ENCODE measurements at regions not wholly inside any gene's neighbourhood (a gene's known extent, or its start where the extent isn't known, plus 50 kb on each side); places are given as distances from the start of the nearest gene placed in this dataset.
A peak's percentile ranks its signal among the peaks of the same experiment; 100 is the strongest.

- WGBS (ENCODE audit: missing lambda C conversion rate) = 90% methylated on average over 2 of the region's 2 CpGs
- DNase-seq (ENCODE audit: low read depth in 1 of 2, low spot score in 1 of 2) (no peak), ATAC-seq (no peak), FAIRE-seq (no peak)
- Histone ChIP-seq H3K4me2 (no peak overlapping the region), H3K4me1 (no peaks in the 10 kb centered on the region), H3K9me3 (no peaks in the 10 kb centered on the region), H3K4me3 (no peak overlapping the region), H3K27ac (no peak overlapping the region)
- CTCF ChIA-PET = no interaction called here
- POLR2A ChIA-PET = no interaction called here
- no peak for TF ChIP-seq KDM5A (IDR thresholded peaks at IDR 0.05)
- TF ChIP-seq MAFK (IDR thresholded peaks at IDR 0.05; ENCODE audit: partially characterized antibody) = peak; percentile 78
Observed at GRCh38 chr3:103589770-103590169, 1155.0 kb downstream of the ZPLD1 start.

GRCh38 chr3:103600844-103601243 lies 1166.0 kb downstream of the ZPLD1 start:
- Histone ChIP-seq H3K27ac (no peak overlapping the region), H3K9me3 (no peaks in the 10 kb centered on the region), H3K4me2 (no peak overlapping the region), H3K4me1 (no peaks in the 10 kb centered on the region), H3K4me3 (no peak overlapping the region)
- WGBS (ENCODE audit: missing lambda C conversion rate) = 0% methylated on average over 1 of the region's 1 CpG
- ATAC-seq (no peak), FAIRE-seq (no peak), DNase-seq (ENCODE audit: low read depth in 1 of 2, low spot score in 1 of 2) (no peak)
- CTCF ChIA-PET = no interaction called here
- POLR2A ChIA-PET = no interaction called here
- TF ChIP-seq EHF (CRISPR knock-in tag; IDR thresholded peaks at IDR 0.05) = no peak
- no peak for TF ChIP-seq HES2 (IDR thresholded peaks at IDR 0.05)
- TF ChIP-seq FOXS1 (CRISPR knock-in tag; IDR thresholded peaks at IDR 0.05) = no peak
- no peak for TF ChIP-seq KDM5A (IDR thresholded peaks at IDR 0.05)
- TF ChIP-seq USF2 (IDR thresholded peaks at IDR 0.05) = no peak
- TF ChIP-seq NFE2L2 (conservative IDR thresholded peaks at IDR 0.05; ENCODE audit: low read length) = no peak
- TF ChIP-seq CTCF (IDR thresholded peaks at IDR 0.05) = no peak
- TF ChIP-seq CBX2 (IDR thresholded peaks at IDR 0.05; ENCODE audit: borderline replicate concordance, low read depth) = no peak
- no peak for TF ChIP-seq HMGXB4 (CRISPR knock-in tag; IDR thresholded peaks at IDR 0.05; ENCODE audit: borderline replicate concordance)
- no peak for TF ChIP-seq BHLHE40 (IDR thresholded peaks at IDR 0.05; ENCODE audit: low read depth, low read length)
- TF ChIP-seq NPAS2 (CRISPR knock-in tag; IDR thresholded peaks at IDR 0.05; ENCODE audit: borderline replicate concordance) = no peak
- no peak for TF ChIP-seq RARB (CRISPR knock-in tag; IDR thresholded peaks at IDR 0.05)
- TF ChIP-seq ZC3H11A (IDR thresholded peaks at IDR 0.05) = no peak
- TF ChIP-seq ATOH8 (CRISPR knock-in tag; IDR thresholded peaks at IDR 0.05; ENCODE audit: low read depth) = no peak
- no peak for TF ChIP-seq SMC3 (IDR thresholded peaks at IDR 0.05)
- no peak for TF ChIP-seq CEBPB (IDR thresholded peaks at IDR 0.05)
- TF ChIP-seq HOXB13 (CRISPR knock-in tag; IDR thresholded peaks at IDR 0.05; ENCODE audit: low read depth) = no peak
- no peak for TF ChIP-seq ZFP36 (IDR thresholded peaks at IDR 0.05; ENCODE audit: borderline replicate concordance, partially characterized antibody)
- no peak for TF ChIP-seq HOXA7 (CRISPR knock-in tag; IDR thresholded peaks at IDR 0.05)

- no peak overlapping the region for H3K4me2 ChIP-seq
- no peak for TF ChIP-seq ZNF302 (CRISPR knock-in tag; IDR thresholded peaks at IDR 0.05)
- no peak for TF ChIP-seq BHLHE40 (IDR thresholded peaks at IDR 0.05; ENCODE audit: low read depth, low read length)
- no peak for TF ChIP-seq USF2 (IDR thresholded peaks at IDR 0.05)
- TF ChIP-seq CBX2 (IDR thresholded peaks at IDR 0.05; ENCODE audit: borderline replicate concordance, low read depth) = no peak
- no peak for TF ChIP-seq NR3C1 (IDR thresholded peaks at IDR 0.05)
- TF ChIP-seq MAZ (IDR thresholded peaks at IDR 0.05; ENCODE audit: borderline replicate concordance, low read depth, low read length) = no peak
- no peak for TF ChIP-seq CTCF (IDR thresholded peaks at IDR 0.05)
- no peak for TF ChIP-seq ZSCAN20 (CRISPR knock-in tag; IDR thresholded peaks at IDR 0.05)
- TF ChIP-seq TP53 (CRISPR knock-in tag; IDR thresholded peaks at IDR 0.05) = no peak
- TF ChIP-seq JUNB (IDR thresholded peaks at IDR 0.05) = no peak
- no peak for TF ChIP-seq CHD2 (IDR thresholded peaks at IDR 0.05; ENCODE audit: low read length, partially characterized antibody)
Observed at GRCh38 chr3:103601666-103602065, 1166.9 kb downstream of the ZPLD1 start.

More at GRCh38 chr3:103601666-103602065, 1166.9 kb downstream of the ZPLD1 start:
- POLR2A ChIA-PET = no interaction called here
- DNase-seq (ENCODE audit: low read depth in 1 of 2, low spot score in 1 of 2) (no peak), ATAC-seq (no peak), FAIRE-seq (no peak)
- Histone ChIP-seq H3K27ac (no peak overlapping the region), H3K4me1 (no peaks in the 10 kb centered on the region), H3K9me3 (no peaks in the 10 kb centered on the region), H3K4me3 (no peak overlapping the region)
- CTCF ChIA-PET = no interaction called here
- 0% methylated on average over 1 of the region's 1 CpG for WGBS (ENCODE audit: missing lambda C conversion rate)

All from A549 (cell line).